NCI-H2196 (cell line): ENCODE measurements at regions not wholly inside any gene's neighbourhood (a gene's known extent, or its start where the extent isn't known, plus 50 kb on each side); places are given as distances from the start of the nearest gene placed in this dataset.

Source experiments
- DNase-seq: peaks from one replicate; lab custom pipeline; 2025; ENCODE audit not compliant: unreplicated experiment; lab: John Stamatoyannopoulos, UW

- no peak for DNase-seq
These were observed 445.3 kb upstream of the MGMT start for GRCh38 chr10:129021594-129022304.

DNA sequence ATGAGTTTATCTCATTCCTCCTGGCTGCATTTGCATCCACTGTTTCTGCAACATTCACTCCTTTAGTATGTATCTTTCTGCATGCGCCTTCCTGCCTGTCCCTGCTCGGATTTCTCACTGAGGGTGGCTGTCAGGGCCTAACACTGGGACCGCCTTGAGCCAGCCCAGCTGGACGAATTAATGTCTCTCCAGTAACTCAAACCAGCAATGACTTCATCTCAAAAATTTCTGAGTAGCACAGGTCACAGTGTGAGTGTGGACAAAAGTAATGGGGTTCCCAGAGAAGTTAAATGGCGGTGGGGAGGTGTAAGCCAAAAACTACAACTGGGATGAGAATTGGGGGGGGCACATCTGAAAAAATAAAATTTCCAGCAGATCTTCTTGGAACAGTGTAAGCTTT, 444.0 kb upstream of the MGMT start:
- no peak for DNase-seq

GRCh38 chr10:129024046-129024445, 443.0 kb upstream of the MGMT start:
- DNase-seq: no peak

DNA sequence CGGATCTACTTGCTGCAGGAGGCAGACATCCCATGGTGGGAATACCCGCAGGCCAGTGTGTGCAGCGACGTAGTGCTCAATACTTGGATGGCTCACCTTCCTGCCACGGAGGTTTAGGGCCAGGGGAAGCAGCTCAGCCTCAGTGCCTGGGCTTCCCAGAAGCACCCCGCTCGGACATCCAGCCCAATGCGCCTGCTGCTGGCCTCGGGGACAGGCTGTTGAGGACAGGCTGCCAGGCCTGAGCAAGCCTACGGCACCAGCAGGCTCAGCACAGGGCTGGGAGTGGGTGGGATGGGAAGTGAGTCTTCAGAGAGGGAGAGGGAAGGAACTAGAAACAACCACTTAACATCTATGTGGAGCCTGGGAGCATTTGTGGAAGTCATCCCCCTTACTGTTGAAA, 441.3 kb upstream of the MGMT start:
- DNase-seq: no peak

- DNase-seq: no peak
These were observed 439.1 kb upstream of the MGMT start for GRCh38 chr10:129027906-129028305.

DNA sequence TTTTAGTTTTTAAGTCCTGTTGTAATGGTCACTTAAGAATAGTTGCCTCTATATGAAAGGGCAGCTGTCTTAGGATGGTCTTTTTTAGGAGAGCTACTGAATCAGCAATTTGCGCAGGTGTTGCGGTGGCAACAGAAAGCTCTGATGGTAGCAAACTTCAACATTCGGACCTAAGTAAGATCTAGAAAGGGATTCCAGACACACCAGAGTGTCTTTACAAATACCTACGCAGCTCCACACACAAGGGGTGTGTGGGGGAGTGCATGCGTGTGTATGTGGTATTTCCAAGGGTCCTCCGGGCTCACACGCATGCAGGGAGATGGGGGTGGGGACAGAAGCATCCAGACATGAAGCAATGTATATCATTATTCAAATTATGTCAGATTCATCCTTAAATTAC, 438.6 kb upstream of the MGMT start:
- no peak for DNase-seq

GRCh38 chr10:129029051-129029450, 438.0 kb upstream of the MGMT start:
- DNase-seq: no peak

DNA sequence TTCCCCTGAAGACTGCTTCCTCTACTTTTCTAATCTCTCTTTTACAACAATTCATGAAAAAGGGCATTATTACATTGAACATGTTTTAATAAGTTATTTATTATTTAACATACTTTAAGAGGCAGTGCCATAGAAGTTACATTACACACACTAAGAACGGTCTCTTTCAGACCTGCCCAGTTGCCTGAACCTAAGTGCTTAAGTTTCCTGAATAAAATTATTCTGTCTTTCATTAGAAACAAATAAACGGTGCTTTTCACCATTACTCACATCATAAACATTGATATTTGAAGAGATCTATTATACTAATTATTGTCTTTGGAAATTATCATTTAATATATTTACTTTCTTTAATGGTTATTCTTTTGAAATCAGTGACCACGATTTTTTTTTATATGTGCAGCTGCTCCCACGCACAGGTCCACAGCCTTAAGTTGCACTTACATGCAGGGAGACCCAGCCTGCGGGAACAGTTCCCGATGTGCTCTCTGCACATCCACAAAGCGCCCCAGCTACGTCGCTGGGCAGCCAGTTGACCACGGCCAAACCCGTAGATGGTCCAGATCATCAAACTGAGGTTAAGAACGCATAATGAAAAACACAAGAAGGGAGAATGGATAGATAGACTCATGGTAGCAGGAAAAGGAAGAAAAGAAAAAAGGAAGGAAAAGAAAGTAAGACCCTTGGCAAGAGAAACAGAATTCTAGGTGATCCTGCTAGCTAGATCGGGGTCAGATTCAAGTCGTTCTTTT, 437.0 kb upstream of the MGMT start:
- no peak for DNase-seq

DNA sequence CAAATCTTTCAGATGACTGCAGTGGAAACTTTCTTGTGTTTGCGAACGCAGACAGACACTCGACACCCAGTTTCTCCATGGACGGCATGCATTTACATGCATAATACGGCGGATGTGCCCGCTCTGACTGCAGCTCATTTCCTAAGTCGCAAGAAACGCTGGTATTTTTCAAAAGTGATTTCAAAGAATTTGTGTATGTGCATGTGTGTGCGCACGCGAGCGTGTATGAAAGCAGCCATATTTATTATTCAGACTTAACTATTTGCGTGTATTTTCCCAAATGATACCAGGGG, 436.5 kb upstream of the MGMT start:
- DNase-seq: no peak

- peak; percentile 0 for DNase-seq
These were observed 435.8 kb upstream of the MGMT start for GRCh38 chr10:129030996-129031843.

DNA sequence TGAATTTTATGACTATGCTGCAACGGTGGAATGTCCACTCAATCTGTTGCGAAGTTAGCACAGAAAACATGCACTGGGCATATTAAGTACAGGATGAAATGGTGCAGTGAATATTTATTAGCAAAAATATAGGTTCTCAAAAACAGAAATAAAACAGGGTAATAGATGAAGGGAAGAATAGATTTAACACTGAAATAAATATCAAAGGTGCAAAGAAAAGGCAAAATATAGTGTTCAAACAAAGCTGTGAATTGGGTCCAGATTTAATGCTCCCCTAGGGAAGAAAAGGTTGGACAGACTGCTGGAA, 435.2 kb upstream of the MGMT start:
- no peak for DNase-seq

DNA sequence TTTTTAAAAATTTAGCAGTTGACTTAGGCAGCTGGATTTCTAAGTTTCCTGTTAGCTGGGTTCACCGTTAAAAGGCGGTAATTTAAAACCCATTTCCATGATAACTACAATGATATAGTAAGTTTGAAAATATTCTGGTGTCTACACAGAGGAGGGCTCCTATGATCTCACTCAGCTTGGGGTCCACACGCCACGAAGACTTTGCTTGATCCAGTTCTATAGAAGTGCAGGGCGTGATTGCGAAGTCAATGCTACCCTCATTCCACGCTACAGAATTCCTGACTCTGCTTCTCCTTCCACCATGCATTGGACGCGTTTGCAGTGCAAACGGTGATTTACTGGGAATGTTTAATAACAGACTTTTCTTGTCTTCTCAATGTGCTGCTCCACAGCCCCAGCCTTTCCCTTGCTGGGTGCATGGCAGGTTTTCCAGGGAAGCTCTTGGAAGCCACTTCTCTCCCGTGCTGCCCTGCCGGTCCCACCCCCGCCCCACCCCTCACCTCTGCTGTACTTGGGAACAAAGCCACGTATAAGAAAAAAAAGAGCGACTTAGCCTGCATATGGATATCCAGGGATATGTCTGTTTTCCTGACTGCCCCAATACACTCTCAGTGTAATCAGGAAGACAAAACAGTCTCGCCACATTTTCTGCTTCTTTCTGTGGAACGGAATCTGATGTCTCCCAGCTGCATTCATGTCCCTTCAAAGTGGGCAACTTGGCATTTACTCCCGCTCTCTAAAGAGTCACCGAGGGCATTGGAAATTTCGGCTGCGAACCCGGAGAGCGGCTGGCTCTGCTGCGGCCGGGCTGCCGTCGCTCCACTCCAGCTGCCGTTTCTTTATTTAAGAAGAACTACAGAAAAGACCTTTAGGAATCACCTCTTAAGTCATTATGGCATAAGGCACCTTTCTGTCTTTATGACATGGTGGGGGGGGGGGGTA, 434.4 kb upstream of the MGMT start:
- no peak for DNase-seq

- DNase-seq: no peak
These were observed 433.7 kb upstream of the MGMT start for GRCh38 chr10:129033340-129033739.

- DNase-seq: no peak
These were observed 433.2 kb upstream of the MGMT start for GRCh38 chr10:129033790-129034272.

- DNase-seq: no peak
These were observed 431.8 kb upstream of the MGMT start for GRCh38 chr10:129035052-129035827.

DNA sequence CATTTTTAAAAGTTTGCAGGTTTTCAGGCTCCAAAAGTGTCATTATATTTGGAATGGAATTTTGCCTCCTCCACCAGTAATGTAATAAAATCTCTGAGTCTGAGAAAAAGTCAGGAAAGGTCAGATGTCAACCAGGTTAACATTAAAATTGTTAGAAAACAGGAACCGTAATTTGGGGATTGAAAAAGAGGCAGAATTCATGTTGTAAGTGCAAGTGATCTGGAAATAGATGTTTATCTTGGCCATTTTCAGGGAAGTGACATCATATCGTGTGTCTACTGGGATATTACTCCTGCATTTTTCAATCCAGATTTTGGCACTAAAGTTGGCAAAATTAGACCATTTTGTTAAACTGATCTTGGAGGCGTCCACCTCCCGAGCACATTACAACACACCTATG, 428.5 kb upstream of the MGMT start:
- DNase-seq: no peak

DNA sequence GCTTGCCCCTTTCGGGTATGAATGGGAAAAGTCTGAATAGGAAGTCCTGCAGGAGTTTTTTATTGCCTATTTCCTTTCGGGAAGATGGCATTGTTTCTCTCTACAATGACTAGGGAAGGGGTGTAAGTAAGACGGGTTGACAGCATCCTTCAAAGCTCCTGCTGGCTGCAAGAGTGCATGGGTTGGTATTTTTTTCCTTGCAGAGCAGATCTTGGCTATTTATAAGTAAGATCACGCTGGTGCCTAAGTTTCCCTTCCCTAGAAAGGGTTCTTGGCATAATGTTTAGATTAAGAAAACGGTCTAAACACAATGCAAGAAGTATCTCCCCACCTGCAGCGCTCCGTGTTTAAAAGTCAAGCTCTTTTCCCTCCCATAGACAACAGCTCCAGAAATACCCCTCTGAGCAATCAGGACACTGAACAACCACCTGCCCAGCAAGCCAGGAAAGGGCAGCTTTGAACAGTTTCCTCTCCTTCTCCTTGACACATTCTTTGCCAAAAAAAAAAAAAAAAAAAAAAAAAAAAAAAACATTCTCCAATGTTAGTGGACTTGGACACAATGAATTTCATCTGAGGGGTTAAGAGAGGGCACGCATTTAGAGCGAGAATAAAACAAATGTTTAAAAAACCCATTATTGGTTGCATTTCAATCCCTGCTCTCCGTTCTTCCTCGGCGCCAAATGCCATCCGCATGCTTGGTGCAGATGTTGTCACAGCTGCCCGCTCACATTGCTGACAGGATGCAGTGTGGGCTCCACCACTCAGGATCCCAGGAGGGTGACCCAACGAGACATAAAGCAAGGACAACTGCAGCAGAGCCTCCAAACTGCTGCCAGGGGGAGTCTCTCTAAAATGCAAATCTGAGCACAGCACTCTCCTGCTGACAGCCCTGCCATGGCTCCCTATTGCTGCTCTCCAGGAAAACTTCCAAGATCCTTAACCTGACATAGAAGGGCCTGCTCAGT, 427.4 kb upstream of the MGMT start:
- no peak for DNase-seq

GRCh38 chr10:129040377-129040776, 426.7 kb upstream of the MGMT start:
- no peak for DNase-seq

DNA sequence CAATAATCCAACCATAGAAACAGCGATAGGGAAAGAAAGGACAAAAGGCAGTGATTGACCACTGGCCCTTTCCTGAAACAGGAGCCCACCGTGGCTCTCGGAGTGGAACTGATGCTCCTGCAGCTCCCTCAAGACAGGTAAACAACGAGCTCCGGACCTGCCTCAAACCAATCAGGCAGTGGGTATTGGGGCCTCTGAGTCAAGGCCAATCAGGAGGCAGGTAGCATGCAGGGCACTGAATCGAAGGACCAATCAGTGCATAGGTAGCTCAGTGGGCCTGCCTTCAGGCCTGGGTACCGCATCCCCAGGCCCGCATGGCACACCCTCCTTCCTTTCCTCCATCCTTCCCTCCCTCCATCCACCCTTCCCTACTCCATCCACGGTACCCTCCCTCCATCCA, 425.1 kb upstream of the MGMT start:
- DNase-seq: no peak
